HG03439 (cell line): ENCODE measurements at regions not wholly inside any gene's neighbourhood (a gene's known extent, or its start where the extent isn't known, plus 50 kb on each side); places are given as distances from the start of the nearest gene placed in this dataset.
"Not testable (repeated sequence)": the region's sequence is repeated elsewhere in the genome, so short reads cannot be mapped to it uniquely, and the experiment has no call there.

Experiments used
- ATAC-seq: cut with Tn5 transposase; IDR thresholded peaks from one replicate; pipeline ENCODE4 v1.9.1; 2021; ENCODE audit warnings: mild to moderate bottlenecking, moderate library complexity; ENCODE audit not compliant: unreplicated experiment

DNA sequence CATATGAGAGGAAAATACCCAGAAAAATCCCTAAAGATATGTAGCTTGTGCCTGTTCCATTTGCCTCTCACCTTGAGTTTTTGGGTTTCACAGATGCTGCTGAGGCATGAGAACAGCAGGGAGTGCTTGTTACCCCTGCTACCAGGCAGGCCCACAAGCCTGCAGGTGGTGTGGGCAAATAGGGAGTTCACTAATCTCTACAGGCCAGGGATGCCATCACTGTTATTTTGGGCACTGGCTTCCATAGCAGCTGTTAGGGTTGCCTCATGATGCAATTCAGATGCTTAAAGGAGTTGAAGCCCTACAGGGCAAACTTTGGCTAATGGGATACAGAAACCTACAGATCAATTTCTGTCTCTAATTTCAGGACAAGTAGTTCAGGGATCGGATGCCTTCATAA is 873.5 kb downstream of the OTOL1 start:
- no peak for ATAC-seq

DNA sequence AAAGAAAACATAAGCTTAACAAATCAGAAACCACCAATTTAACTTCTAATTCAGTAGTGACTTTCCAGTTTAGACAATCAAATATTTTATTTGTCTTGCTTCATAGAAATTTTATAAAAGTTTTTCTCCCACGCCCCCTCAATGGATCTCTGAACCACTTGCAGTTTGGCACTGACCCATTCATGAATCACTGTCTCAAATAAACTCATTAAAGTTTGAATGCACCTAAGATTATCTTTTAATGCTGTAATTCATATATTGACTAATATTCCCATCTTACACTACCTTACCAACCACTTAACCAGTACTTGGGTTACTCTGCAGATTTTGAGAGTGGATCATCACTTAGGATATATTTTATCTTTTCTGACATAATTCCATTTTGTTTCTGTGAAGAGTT is 880.2 kb downstream of the OTOL1 start:
- ATAC-seq = no peak

DNA sequence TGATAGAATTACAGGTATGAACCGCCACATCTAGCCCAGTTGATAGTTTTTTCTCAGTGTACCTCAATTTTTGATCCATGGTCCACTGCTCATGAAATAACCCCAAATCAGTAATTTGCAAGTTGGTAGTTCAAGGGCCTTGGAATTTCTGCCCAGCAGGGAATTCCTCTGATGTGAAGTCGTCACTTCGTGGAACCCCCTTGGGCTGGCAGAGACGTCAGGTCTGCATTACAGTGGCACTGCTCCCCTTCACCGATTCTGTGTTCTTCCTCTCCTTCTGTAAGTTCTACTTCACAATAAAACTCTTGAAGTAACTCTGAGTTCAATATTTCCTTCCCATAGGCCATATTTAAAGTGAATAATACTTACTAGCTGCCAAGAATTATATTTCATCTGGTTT is 881.0 kb downstream of the OTOL1 start:
- no peak for ATAC-seq

DNA sequence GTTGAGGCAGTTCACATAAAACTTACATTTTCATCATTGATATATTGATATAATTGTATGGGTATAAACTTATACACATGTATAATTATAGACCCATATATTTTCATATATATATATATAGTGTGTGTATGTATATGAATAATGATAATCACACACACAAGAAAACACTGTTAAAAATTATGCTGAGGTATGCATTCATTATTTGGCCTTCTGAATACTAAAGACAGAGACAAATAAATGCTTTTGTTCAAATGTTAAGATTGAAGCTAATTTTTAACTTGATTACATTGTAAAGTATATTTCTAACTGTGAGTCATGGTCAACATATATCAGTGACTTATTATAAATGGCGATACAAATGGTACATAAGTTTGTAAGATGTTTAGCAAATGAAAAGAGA is 888.8 kb downstream of the OTOL1 start:
- no peak for ATAC-seq

DNA sequence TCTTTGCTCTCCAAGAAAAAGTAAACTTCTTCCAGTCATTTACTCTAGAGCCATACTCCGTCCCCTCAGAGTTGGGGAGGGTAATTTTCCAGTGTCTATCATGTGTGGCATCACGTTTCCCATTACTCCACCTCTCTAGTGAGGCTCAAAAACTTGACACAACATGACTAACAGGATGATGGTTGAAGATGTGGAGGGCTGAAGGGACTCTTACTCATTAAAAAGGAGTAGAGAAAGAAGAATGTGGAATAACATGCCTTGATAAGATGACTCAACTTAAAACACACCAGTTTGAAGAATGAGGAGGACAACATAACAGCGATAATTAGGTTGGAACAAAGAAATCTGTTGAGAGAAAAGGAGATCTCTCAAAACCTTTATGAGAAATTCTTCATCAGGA is 894.3 kb downstream of the OTOL1 start:
- no peak for ATAC-seq

DNA sequence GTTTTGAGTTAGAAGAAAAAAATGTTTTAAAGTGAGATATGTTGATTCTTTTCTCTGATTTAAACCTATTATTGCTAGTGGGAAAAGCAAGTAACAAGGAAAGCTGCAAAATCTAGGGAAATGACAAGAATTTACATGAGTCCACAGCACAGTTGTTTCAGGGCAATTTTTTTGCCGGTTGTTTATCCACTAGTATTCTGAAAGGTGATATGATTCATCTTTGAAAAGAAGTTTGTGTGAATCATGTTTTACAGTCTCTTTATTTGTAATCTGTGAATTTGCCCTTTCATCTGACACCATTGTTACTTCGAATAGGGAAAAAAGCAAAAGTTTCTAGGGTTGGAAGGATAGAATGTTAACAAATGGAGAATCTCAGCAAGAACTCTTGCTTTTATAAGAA is 894.7 kb downstream of the OTOL1 start:
- ATAC-seq = no peak

DNA sequence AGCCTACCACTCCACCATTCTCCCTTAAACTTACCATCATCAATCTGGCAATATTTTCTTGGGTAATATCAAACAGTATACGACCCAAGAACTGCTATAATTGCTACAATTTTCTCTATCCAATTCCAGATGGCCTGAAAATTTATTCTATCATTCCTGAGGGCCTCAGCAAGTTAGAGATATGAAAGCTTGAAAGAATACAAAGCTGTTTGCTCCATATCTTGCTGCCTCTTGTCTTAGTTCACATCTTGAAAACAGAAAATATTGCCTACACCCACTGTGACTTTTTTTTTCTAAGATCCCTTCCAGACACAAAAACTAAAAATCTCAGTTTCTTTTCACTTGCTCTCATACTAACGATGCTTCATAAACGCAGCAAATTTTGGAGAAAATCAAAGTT is 898.9 kb downstream of the OTOL1 start:
- no peak for ATAC-seq

DNA sequence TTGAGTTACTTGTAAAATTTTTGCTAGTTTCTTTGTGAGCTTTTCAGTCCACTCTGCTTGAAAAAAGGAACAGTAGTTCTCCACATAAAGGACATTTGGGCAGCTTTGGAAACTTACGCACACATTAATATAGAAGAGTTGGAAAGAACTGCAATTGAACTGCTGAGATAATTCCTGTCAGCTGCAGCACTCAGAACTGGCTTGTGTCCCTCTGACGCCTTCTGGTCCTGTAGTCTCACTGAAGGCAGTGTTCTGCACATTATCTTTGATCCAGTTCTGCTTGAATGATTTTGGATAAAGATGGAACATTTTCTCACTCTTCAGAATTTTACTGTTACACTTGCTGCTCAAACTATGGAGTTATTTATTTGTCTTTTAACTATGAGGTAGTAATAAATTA is 901.9 kb downstream of the OTOL1 start:
- ATAC-seq = no peak

DNA sequence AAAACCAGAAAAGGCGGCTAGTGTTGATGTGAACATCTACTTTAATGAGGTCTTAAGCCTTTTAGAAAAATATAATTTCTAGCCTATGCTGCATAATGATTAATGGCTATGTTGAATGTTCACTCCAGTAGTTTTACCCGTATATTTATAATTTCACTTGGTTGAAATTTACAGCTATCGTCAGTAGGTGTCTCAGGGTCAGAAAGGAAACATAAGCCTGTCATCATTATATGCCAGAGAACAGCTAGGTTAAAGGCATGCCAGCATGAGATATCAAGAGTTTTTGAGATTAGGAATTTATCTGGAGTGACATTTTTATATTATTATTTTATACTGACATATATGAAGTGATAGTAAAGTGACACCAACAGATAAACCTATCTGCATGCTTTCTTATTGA is 904.1 kb downstream of the OTOL1 start:
- ATAC-seq = no peak

DNA sequence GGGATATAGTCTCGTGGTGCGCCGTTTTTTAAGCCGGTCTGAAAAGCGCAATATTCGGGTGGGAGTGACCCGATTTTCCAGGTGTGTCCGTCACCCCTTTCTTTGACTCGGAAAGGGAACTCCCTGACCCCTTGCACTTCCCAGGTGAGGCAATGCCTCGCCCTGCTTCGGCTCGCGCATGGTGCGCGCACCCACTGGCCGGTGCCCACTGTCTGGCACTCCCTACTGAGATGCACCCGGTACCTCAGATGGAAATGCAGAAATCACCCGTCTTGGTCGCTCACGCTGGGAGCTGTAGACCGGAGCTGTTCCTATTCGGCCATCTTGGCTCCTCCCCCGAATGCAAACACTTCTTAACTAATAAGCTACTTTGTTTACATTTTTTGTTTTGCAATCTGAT is 914.9 kb downstream of the OTOL1 start:
- ATAC-seq = not testable (repeated sequence)

DNA sequence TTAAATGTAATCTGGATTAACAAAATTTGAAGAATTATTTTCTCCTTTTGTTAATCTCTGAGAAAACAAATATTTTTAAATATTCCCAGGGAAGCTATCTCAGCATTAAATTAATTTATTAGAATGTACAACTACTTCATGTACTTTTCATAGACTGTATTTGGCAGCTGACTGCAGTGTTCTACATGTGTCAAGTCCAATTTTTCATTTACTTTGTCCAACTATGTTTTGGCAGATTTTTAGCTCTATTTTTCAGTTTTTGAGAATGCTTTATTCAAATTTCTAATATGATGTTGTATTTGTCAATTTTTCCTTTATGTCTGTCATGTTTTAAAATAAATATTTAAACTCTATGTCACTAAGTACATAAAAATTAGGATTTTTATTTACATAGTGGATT is 925.1 kb downstream of the OTOL1 start:
- ATAC-seq = no peak

DNA sequence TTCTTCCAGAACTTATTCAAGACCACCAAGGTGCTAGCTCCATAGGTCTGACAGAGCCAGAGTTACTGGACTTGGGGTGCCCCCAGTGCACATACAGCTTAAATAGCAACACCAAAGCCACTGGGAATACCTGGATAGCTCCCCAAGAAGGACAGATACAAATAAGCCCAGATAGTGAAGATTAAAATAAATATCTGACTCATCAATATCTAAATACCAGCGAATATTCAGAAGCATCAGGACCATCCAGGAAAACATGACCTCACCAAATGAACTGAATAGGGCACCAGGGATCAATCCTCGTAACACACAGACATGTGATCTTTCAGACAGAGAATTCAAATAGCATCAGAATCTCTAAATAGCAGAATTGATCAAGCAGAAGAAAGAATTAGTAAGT is 931.6 kb downstream of the OTOL1 start:
- ATAC-seq = no peak

DNA sequence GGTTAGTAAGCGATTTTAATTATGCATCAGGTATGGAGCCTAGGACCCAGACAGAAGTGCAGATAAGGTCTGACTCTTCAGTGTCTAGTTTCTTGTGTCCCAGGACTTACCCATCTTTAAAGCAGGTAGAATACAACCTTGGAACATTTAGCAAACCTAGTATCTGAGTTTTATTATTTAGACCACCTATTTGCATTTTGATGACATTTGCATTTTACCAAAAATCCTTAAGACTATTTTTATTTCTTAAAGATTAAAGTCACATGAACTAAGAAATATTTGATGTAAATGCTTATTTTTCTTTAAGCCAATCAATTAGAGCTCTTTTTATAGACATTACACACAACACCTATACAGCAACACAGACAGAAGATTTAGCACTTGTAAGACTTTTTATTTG is 939.1 kb downstream of the OTOL1 start:
- ATAC-seq = no peak

DNA sequence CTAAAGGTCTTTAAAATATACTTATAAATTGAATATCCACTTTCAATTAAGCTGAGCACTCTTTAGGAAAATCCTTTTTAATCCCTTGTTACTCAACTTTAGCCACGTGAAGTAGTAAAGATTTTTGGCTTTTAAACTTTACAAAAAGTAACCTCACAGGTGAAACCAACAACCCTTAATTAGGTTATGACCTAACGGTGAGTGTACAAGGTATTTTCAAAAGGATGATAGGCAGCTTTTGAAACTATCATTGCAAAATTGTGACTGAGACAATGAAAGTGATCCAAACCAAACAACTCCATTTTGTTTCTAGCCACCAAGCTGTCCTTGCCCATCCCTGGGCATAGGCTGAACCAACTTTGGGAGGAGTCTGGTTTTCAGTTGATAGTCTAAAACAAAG is 940.2 kb downstream of the OTOL1 start:
- ATAC-seq = no peak

DNA sequence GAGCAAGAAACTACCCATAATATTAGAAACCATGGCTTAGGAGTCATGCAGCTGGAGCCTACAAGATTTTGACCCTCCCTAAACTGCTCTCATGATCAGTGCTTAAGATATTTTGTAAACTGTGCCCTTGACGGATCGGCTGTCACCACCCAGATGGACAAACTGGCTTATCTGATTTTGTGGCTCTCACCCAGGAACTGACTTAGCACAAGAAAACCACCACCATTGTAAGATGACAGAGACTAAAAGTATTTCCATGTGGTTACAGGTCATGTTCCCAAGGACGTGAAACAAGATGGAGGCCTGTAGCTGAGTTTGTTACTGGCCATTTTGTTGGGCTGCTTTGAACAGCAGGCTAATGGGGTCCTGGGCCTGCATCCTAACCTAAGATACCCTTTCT is 940.9 kb downstream of the OTOL1 start:
- no peak for ATAC-seq

DNA sequence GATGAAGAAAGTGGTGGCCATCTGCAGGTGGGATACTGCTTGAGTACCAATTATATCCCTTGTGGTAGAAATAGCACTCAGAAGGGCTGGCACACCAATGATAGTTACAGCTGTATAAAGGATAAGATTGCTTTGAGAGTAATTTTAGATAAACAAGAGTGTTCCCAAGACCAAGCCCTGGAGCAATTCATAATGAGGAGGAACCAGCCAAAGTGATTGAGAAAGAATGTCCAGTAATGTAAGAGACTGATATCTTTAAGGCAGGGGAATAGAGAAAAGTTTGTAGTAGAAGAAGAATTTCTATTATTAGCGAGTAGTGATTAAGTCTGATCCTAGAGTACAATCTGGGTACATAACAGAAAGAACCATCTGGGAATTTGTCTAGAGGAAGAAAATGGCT is 945.1 kb downstream of the OTOL1 start:
- no peak for ATAC-seq

DNA sequence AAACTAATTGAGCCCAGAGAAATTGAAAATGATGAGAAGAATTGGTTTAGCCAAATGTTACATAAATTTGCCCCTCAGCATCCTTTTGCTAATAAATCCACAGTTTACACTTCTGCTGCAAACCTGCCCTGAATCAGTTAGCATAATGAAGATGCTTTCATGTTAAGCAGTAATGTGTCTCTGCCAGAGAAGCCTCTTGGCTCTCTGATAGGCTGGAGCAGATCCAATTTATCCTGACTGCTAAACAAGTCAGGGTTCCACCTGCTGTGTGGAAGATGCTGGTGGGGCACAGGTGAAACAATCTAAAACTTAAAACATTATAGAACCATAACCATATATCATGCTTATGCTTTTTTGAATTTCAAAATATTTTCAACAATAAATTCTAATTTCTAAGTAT is 946.8 kb downstream of the OTOL1 start:
- no peak for ATAC-seq

DNA sequence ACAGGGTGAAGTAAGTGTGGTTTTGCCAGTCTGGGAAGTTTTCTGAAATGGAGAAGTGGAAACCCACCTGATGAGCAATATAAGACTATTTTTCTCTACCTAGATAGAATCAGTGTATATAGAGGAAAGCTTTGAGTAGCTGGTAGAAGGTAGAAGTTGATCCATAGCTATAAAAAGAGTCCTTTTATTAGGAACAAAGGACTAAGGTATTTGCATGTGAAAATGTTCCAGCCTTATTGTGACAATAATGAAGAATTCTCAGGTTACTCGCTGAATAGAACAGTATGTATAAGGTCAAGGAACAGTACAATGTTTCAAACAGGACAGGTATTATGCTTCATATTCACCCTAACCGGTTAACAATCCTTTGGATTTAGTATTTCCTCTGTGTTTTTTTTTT is 972.2 kb downstream of the OTOL1 start:
- ATAC-seq = no peak

DNA sequence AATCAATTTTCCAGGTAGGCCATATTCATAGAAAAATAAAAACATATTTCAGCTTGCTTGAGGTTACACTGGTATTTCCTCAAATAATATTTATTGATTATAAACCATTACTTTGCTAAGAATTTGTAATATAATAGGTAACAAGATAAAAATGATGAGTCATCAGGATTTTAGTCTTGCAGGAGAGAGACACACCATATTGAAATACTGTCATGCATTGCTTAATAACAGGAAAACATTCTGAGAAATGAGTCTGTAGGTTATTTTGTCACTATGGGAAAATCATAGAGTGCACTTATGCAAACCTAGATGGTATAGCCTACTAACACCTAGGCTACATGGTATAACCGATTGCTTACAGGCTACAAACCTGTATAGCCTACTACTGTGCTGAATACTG is 990.5 kb downstream of the OTOL1 start:
- ATAC-seq = no peak

DNA sequence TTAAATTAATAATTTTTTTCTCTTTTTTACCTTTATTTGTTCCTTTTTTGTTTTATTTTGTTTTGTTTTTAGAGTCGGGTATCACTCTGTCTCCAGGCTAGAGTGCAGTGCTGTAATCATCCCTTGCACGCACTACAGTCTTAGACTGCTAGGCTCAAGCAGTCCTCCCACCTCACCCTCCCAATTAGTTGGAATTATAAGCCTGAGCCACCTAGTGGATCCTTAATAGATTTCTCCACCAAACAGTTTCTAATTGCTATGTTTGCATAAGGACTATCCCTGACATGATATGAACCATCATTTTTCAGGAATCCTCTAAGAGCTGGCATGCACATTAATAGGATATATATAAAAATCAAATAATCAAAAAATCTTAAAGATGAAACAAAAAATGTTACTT is 993.2 kb downstream of the OTOL1 start:
- no peak for ATAC-seq

DNA sequence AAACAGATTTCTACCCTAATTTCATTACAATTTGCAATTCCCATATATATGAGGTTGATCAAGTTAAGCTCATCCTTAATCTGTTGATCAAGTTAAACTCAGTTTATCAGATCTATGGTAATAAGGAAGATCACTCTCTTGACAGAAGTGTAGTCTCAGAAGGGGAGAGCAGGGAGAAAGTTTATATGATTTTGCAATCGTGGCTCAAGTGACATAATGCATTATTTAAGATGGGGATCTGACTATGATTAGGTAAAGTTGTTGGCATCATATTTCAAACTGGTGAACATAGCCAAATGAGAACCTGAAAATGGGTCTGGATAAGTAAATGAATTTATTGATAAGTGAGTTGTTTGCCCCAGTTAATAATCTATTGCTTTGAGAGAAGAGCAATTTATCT is 995.3 kb downstream of the OTOL1 start:
- ATAC-seq = no peak

DNA sequence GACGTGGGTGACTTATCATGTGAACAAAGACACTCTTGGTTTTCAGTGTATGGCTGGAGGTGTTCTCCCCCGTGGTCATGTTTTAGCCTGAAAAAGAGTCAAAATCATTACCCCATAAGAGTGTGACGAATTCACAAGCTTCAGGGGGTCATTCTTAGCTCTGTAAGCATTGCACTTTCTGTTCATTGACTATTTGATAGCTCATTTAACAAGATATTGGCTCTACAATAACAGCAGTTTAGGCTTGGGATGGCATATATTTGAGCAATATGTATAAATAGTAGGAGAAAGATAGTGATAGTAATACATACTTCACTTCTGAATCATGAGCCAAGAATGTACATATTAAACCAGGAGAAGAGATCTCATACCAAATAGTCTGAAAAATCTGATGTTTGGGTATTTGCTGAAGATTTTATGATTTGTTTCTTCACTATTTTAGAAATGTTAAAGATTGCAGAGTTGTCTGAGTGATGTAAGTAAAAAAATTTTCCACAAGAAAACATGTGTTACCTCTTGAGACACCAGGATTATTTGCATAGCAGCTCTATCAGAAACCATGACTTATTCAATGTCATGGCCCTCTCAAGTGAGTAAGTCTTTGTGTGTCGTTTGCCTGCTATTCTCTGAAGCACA is 996.0 kb downstream of the OTOL1 start:
- ATAC-seq = no peak

DNA sequence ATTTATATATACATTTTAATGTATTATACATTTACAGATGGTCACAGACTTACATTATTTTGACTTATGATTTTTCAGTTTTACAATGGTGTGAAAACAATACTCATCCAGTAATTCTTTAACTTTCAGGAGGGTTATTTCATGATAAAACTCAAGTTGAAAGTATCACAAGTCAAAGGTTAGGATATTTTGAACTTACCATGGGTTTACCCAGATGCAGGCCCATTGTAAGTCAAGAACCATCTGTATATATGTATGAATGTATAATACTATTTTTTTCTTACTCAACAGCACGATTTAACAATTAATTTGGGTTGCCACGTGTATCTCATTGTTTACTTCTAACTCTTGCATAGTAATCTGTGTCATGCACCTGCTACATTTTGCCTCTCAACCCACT is 1002.0 kb downstream of the OTOL1 start:
- no peak for ATAC-seq

DNA sequence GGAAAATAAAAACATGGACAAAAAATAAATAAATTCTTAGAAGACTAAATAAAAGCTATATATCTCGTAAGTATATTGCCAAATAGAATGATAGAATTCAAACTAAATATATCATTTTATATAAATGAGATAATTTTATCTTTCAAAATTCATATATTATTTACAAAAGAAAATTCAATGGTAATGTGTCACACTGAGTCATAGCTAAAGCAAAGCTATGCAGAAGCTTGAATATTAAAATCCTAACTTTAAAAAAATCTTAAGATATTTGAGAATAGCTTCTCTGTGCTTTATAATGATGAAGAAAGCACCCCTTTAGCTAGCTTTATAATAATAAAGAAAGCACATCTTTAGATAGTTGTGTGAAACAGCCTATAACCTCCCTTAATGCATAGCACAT is 1010.8 kb downstream of the OTOL1 start:
- ATAC-seq = no peak
